ENCODE measurements at regions not wholly inside any gene's neighbourhood (a gene's known extent, or its start where the extent isn't known, plus 50 kb on each side); places are given as distances from the start of the nearest gene placed in this dataset.
A peak's percentile ranks its signal among the peaks of the same experiment; 100 is the strongest.

DNA sequence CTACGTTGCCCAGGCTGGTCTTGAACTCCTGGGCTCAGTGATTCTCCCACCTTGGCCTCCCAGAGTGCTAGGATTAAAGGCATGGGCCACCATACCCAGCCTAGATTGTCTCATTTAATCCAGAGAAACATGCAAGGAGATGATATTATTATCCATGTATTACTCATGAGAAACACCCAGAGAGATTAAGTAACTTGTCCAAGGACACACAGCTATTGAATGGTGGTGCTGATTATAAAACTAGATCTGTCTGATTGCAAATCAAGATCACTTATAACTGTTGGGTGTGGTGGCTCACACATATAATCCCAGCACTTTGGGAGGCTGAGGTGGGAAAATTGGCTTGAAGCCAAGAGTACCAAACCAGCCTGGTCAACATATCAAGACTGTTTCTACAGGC lies 94.4 kb upstream of the ZNF217 start:
- H3K4me3 Mint-ChIP-seq, result no peak overlapping the region
- H3K36me3 Mint-ChIP-seq (ENCODE audit: low read depth), result no peaks in the 10 kb centered on the region
- no peaks in the 10 kb centered on the region for H3K27me3 Mint-ChIP-seq
- H3K27ac Mint-ChIP-seq, result no peak overlapping the region
- H3K9me3 Mint-ChIP-seq, result no peaks in the 10 kb centered on the region
- intact Hi-C loops (cut with micrococcal nuclease), result no loop called here
- peaks cover 34% of the 10 kb centered on the region for H3K4me1 Mint-ChIP-seq (ENCODE audit: low read depth)

DNA sequence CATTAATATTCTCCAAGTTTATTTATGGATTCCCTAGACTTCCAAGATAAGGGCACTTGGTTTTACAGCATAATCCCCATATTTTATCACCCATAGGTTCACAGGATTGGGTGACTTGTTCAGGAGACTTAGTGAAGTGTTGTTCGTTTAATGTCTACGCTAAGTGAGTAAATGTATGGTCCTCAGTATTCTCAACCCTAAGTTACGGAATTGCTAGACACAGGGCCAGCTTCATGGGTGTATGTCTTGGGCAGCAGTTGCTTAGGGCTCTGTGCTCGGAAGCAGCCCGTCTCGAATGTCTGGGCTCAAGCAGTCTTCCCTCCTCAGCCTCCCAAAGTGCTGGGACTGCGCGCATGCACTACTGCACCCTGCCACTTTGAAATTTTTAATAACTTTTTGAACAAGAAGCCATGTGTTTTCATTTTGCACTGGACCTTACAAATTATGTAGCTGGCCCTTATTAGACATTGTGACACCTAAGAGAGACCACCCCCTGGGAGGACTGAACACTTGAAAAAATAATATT lies 91.5 kb upstream of the ZNF217 start:
- intact Hi-C loops (cut with micrococcal nuclease), result no loop called here
- Mint-ChIP-seq H3K27me3 (no peaks in the 10 kb centered on the region), H3K36me3 (ENCODE audit: low read depth) (no peaks in the 10 kb centered on the region), H3K4me3 (no peak overlapping the region), H3K4me1 (ENCODE audit: low read depth) (peaks cover 10% of the 10 kb centered on the region), H3K9me3 (no peaks in the 10 kb centered on the region), H3K27ac (no peak overlapping the region)

DNA sequence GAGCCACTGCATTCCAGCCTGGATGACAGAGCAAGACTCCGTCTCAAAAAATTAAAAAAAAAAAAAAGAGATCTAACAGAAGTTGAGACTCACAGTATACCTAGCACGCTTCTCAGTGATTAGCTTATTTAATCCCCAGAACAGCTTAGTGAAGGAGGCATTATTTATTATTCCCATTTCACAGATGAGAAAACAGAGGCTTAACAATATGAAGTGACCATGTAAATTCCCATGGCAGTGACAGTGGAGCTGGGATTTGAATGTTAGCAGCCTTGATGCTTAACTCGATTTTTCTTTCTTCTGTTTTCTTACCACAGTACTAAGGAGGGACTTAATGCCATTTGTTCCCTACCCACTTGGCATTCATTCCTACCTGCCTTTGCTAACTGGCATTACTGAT lies 89.9 kb upstream of the ZNF217 start:
- intact Hi-C loops (cut with micrococcal nuclease), result no loop called here
- H3K4me1 Mint-ChIP-seq (ENCODE audit: low read depth), result peaks cover 21% of the 10 kb centered on the region
- no peaks in the 10 kb centered on the region for H3K9me3 Mint-ChIP-seq
- H3K27me3 Mint-ChIP-seq, result no peaks in the 10 kb centered on the region
- no peak overlapping the region for H3K27ac Mint-ChIP-seq
- no peaks in the 10 kb centered on the region for H3K36me3 Mint-ChIP-seq (ENCODE audit: low read depth)
- H3K4me3 Mint-ChIP-seq, result no peak overlapping the region

DNA sequence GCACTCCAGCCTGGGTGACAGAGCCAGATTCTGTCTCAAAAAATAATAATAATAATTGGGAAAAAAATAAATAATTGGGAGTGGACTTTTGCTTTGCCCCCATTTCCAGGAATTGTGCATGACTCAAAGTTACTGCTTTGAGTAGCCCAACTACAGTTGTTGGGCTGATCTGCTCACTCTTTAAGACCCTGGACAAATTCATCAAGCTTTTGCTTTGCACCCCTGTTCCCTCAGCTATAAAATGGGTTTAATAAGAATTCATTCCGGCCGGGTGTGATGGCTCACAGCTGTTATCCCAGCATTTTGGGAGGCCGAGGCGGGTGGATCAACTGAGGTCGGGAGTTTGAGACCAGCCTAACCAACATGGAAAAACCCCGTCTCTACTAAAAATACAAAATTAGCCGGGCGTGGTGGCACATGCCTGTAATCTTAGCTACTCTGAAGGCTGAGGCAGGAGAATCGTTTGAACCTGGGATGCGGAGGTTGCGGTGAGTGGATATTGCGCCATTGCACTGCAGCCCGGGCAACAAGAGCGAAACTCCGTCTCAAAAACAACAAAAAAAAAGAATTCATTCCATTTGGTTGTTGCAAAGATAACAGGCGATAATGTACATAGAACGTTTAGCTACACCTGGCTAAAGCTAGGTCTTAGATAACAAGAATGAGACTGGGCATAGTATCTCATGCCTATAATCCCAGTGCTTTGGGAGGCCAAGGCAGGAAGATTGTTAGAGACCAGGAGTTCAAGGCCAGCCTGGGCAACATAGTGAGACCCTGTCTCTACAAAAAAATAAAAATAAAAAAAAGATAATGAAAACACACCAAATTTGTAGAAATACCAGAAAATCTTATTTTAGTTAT lies 87.9 kb upstream of the ZNF217 start:
- Mint-ChIP-seq H3K27me3 (no peaks in the 10 kb centered on the region), H3K9me3 (no peaks in the 10 kb centered on the region), H3K27ac (no peak overlapping the region), H3K4me1 (ENCODE audit: low read depth) (peaks cover 32% of the 10 kb centered on the region), H3K4me3 (no peak overlapping the region), H3K36me3 (ENCODE audit: low read depth) (no peaks in the 10 kb centered on the region)
- intact Hi-C loops (cut with micrococcal nuclease), result no loop called here

DNA sequence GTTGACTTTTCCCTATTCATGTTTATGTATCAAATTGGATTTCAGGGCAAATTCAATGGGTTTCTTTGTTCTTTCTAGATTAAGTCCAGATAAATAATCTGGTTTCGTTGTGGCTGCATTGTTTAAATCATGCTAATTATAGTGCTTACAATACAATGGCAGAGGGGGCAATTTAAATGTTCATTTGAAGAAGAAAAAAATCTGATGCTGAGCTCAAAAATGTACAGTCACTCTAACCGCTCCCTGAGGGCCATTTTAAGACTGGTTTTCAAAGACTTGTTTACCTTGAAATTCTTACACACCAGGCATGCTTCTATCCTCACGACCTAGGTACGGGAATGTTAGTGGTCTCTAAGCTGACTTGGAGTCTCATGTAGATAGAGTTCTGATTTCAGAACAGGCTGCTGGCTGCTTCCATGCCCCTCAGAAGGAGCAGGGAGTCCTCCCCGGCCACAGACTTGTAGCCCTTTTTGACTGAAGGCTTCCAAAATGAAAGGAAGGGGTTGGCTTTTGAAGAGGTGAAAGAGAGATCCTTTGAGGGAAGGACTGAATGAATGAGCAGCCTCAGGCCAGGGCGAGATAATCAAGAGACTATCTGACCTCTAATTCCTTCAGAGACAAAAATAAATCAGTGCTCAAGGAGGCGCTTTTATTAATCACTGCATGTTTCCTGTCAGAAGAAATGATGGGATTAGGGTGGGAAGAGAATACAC lies 86.1 kb upstream of the ZNF217 start:
- Mint-ChIP-seq H3K4me1 (ENCODE audit: low read depth) (peaks cover 22% of the 10 kb centered on the region), H3K36me3 (ENCODE audit: low read depth) (no peaks in the 10 kb centered on the region), H3K4me3 (no peak overlapping the region), H3K9me3 (no peaks in the 10 kb centered on the region), H3K27me3 (no peaks in the 10 kb centered on the region), H3K27ac (peak overlapping the region; percentile 32)
- intact Hi-C loops (cut with micrococcal nuclease), result no loop called here

DNA sequence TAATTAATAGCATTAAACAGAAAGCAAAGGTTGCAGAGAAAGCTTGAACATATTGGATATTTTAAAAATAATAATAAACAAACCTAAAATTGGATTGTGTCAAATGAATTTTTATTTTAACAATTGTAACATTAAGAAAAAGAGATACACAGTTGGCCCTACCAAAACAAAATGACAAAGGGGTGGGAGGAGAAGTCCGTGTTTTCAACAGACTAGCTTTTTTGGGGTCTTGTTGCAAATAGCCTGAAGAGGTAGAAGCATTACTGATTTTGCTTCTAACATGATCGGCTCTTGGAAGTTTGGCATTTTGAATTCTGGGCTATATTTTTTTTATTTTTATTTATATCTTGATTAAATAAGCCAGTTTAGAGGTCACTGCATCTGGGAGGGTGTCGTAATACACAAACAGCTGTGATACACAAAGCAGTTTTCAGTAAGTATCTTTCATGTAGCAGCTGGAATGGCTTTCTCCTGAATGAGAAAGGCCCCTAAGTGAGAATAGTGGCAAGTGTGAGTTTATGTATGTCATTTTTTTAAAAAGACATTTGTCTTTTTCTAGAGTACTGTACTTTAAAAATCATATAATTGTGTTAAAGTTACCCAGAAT lies 85.5 kb upstream of the ZNF217 start:
- Mint-ChIP-seq H3K27ac (no peak overlapping the region), H3K27me3 (no peaks in the 10 kb centered on the region), H3K36me3 (ENCODE audit: low read depth) (no peaks in the 10 kb centered on the region), H3K4me3 (no peak overlapping the region), H3K4me1 (ENCODE audit: low read depth) (peaks cover 22% of the 10 kb centered on the region), H3K9me3 (no peaks in the 10 kb centered on the region)
- intact Hi-C loops (cut with micrococcal nuclease), result no loop called here

DNA sequence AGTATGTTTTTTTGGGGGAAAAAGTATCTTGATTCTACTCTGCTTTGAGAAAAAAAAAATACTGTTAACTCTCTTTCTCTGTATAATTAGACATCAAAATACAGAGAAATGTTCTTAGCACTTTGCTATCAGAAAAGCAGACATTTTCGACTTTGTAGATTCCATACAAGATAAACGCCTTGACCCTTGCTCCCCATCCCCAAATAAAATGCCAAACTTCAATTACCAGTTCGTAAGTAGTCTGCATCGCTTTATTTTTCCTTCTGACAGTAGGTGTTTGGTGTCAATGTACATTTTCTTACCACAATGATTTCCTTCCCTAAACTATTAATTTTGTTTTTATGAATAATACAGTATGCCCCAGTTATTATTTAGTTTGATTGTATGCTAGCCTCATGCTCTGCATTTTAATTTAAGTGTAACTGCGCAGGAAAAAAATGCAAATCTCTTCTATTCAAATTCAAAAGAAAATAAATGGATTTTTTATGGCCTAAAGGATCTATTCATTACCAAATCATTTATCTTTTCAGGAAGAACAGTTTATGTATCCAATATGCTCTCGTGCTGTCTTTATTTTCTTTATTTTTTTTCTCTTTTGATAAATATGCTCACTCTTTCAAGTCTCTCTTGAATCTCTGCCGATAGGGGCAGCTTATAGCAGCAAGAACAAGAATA lies 84.8 kb upstream of the ZNF217 start:
- no peaks in the 10 kb centered on the region for H3K36me3 Mint-ChIP-seq (ENCODE audit: low read depth)
- H3K4me1 Mint-ChIP-seq (ENCODE audit: low read depth), result peaks cover 22% of the 10 kb centered on the region
- H3K4me3 Mint-ChIP-seq, result no peak overlapping the region
- peak overlapping the region; percentile 75 for H3K27ac Mint-ChIP-seq
- no peaks in the 10 kb centered on the region for H3K27me3 Mint-ChIP-seq
- intact Hi-C loops (cut with micrococcal nuclease), result no loop called here
- H3K9me3 Mint-ChIP-seq, result no peaks in the 10 kb centered on the region

DNA sequence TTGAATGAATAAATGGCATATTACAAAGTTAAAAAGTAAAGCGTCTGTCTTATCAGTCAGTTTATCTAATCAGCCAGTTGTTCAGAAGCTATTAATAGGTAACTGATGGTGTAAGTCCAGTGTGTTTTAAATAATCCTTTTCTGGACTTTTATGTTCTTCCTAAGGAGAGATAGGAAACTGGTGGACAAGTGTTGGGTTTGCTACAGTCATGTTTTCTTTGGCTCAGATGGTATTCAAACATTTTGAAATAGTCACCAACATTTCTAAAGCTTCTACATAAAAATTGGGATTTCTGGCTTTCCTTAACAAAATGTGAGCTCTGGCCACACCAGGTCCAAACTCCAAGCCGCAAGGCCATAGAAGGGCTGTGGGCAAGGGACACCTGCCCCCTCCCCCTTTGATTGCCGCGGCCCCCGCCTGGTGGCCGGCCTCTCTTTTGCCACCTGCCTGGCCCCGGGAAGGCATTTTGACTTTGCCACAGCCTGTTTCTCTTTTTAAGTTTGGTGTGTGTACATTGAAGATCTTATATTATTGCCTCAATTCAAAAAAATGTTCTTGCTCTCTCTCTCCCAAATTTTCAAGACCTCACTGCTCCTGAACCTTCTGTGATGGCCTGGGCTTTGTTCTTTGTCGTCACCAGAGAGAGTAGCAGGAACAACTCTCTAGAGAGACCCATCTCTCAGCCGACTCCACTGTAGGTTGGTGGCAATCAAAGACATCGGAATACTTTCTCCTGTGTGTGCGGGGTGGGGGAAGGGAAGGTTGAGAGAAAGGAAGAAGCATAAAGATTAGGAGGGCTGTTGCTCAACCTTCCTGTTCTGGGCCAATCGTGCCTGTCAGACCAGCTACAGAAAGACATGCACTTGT lies 84.0 kb upstream of the ZNF217 start:
- Mint-ChIP-seq H3K4me1 (ENCODE audit: low read depth) (peaks cover 22% of the 10 kb centered on the region), H3K9me3 (no peaks in the 10 kb centered on the region), H3K4me3 (peak overlapping the region; percentile 20), H3K36me3 (ENCODE audit: low read depth) (no peaks in the 10 kb centered on the region), H3K27ac (peak overlapping the region; percentile 75), H3K27me3 (no peaks in the 10 kb centered on the region)
- intact Hi-C loops (cut with micrococcal nuclease), result no loop called here

DNA sequence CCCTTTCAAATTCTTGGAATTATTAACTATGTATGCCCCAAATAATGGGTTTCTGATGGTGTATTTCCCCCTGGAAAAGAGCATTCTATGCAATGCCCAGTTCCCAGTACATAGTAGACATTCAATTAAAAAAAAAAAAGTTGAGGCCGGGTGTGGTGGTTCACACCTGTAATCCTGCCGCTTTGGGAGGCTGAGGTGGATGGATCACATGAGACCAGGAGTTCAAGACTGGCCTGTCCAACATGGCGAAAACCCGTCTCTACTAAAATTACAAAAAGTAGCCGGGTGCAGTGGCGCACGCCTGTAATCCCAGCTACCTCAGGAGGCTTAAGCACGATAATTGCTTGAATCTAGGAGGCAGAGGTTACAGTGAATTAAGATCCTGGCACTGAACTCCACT lies 83.3 kb upstream of the ZNF217 start:
- no peaks in the 10 kb centered on the region for H3K9me3 Mint-ChIP-seq

DNA sequence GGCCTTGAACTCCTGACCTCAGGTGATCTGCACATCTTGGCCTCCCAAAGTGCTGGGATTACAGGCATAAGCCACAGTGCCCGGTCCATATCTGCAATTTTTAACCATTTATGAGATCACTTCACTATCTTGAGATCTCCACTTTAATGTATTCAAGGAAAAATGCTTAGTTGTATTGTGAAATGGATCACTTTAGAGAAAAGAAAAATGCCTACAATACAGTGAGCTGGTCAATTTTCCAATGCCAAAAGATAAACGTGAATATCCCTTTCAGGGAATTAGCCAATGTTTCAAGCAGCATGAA lies 82.8 kb upstream of the ZNF217 start:
- Mint-ChIP-seq H3K4me1 (ENCODE audit: low read depth) (peaks cover 22% of the 10 kb centered on the region), H3K27ac (no peak overlapping the region), H3K36me3 (ENCODE audit: low read depth) (no peaks in the 10 kb centered on the region), H3K27me3 (no peaks in the 10 kb centered on the region), H3K4me3 (no peak overlapping the region), H3K9me3 (no peaks in the 10 kb centered on the region)
- intact Hi-C loops (cut with micrococcal nuclease), result no loop called here

More for the DNA sequence above, 83.3 kb upstream of the ZNF217 start:
- H3K27ac Mint-ChIP-seq, result no peak overlapping the region
- no peaks in the 10 kb centered on the region for H3K27me3 Mint-ChIP-seq
- no peak overlapping the region for H3K4me3 Mint-ChIP-seq
- intact Hi-C loops (cut with micrococcal nuclease), result no loop called here
- peaks cover 22% of the 10 kb centered on the region for H3K4me1 Mint-ChIP-seq (ENCODE audit: low read depth)
- no peaks in the 10 kb centered on the region for H3K36me3 Mint-ChIP-seq (ENCODE audit: low read depth)

DNA sequence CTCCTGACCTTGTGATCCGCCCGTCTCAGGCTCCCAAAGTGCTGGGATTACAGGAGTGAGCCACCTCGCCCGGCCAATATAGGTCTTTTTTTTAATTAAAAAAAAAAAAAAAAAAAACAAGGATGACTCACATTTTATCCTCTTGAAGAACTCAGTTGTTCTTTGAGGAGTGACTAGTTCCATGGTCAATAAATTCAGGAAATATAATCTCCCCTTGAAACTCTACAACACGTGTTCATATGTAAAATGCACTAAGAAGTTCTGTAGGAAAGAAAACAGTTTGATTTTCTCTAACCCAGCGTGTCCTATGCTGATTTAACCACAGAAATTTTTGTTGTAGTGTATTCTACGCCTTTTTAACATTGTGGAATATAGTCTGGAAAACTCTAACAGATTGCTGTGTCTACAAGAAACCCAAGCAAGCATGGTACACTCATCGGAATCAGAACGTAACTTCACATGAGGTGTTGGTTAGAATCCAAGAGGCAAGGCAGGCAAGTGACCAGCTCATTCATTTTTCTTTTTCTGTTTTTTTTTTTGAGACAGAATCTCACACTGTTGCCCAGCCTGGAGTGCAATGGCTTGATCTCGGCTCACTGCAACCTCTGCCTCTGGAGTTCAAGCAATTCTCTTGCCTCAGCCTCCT lies 79.0 kb upstream of the ZNF217 start:
- intact Hi-C loops (cut with micrococcal nuclease), result no loop called here
- H3K27me3 Mint-ChIP-seq, result no peaks in the 10 kb centered on the region
- H3K36me3 Mint-ChIP-seq (ENCODE audit: low read depth), result no peaks in the 10 kb centered on the region
- peaks cover 8% of the 10 kb centered on the region for H3K4me1 Mint-ChIP-seq (ENCODE audit: low read depth)
- H3K4me3 Mint-ChIP-seq, result no peak overlapping the region
- no peak overlapping the region for H3K27ac Mint-ChIP-seq
- H3K9me3 Mint-ChIP-seq, result no peaks in the 10 kb centered on the region

DNA sequence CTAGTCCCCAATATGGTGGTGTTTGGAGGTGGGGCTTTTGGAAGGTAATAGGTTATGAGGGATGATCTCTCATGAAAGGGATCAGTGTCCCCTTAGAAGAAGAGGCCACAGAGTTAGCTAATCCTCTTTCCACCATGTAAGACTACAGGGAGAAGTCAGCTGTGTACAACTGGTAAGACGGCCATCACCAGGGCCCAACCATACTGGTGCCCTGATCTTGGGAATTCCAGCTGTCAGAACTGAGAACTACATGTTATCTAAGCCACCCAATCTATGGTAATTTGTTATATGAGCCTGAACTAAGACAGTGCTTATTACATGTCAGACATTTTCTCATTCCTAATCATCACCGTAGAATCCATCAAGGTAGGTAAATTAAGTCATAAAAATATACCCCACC lies 77.7 kb upstream of the ZNF217 start:
- Mint-ChIP-seq H3K4me1 (ENCODE audit: low read depth) (peaks cover 5% of the 10 kb centered on the region), H3K4me3 (no peak overlapping the region), H3K9me3 (no peaks in the 10 kb centered on the region), H3K27ac (no peak overlapping the region), H3K36me3 (ENCODE audit: low read depth) (no peaks in the 10 kb centered on the region), H3K27me3 (no peaks in the 10 kb centered on the region)
- intact Hi-C loops (cut with micrococcal nuclease), result no loop called here
